Stimulated activated CD8-positive, alpha-beta memory T cell treated with anti-CD3 and anti-CD28 coated beads, Interleukin-7, amount 100 ng/mL, for 4 hours (primary cell): ENCODE measurements at regions not wholly inside any gene's neighbourhood (a gene's known extent, or its start where the extent isn't known, plus 50 kb on each side); places are given as distances from the start of the nearest gene placed in this dataset.
A peak's percentile ranks its signal among the peaks of the same experiment; 100 is the strongest.

ENCODE experiments used
- DNase-seq, 2 donors: peaks; one replicate each; pipeline ENCODE4 v3.0.0-alpha.2; 2020; ENCODE audit warnings: low read depth in 2 of 2

DNA sequence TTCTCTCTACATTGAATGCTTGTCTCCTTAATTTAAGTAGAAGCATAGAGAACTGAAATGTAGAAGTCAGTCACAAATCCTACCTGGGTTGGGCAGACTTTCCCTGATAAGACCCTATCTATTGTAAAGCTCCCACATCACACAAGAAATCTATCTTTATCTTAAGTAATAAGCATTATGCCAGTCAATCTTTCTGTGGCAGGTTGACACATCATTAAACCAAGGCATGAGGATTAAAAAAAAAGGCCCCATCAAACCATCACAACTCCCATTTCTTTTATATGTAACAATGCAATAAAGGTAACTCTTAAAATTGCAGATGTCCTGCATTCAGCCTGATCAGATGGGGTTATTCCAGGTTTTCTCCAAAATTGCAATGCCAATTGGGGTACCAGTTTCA is 311.8 kb downstream of the TOX3 start:
- no peak for DNase-seq

DNA sequence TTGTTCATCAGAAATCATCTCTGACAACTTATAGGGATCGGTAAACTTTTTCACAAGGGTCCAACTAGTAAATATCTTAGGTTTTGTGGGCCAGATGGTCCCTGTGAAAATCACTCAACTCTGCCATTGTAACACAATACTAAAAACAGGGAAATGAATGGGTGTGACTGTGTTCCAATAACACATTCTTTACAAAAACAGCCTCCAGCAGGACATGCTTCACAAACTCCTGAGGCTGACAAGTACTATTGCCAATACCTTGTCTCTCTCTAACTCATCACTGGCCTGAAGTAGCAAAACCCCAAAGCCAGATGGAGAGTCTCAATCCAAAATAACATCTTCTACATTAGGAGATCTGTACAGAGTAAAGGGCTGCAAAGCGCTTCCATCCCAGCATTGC is 312.3 kb downstream of the TOX3 start:
- no peak for DNase-seq

DNA sequence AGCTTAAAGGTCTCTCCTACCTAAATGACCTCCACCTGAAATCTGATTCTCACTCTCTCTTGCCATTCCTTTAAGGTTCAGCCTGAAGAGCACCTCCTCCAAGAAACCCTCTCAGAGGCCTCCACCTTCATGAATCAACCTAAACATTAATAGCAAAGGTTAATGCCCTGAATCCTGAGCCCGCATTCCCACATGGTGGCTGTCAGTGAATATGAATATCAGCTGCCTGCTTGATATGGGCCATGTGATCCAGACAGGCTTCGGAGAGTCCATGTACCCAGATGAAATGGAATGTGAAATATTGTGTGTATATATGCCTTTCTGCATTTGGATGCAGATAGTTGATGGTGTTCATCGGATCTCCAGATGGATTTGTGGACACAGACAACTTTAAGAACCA is 317.5 kb downstream of the TOX3 start:
- no peak for DNase-seq

DNA sequence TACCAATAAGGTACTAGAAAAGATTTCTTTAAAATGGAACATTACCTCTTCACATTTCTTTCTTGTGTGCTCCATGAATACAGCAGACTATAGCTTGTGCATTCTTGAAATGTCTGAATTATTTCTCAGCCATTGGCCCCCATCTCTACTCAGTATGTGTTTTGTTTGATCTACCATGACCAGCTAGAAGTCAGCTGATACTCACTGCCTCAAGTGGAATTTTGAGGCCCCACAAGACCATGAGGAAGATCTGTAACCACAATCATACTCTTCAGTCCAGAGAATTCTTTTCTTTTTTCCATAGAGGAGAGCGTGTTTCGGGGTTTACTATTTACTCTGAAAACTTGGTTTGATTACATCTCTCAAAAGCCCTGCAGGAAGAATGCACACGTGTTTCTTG is 319.1 kb downstream of the TOX3 start:
- DNase-seq: no peak

DNA sequence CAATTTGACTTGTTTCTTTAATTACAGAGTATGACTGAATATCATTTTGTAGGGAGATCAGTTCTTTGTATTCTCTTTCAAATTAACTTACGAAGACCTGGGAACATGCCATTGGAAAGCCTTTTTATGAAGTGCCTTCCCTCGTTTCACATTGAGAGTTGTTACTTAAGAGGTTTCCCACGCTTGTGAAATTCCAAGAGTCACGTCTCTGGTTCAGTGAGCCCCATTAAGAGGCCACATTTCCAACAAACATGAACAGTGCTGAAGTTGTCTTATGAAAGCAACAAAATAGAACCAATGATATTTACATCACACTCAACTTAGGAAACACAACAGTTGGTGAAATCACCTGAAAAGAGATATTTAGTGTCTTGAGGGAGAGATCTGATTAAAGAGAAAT is 334.1 kb downstream of the TOX3 start:
- DNase-seq: no peak

DNA sequence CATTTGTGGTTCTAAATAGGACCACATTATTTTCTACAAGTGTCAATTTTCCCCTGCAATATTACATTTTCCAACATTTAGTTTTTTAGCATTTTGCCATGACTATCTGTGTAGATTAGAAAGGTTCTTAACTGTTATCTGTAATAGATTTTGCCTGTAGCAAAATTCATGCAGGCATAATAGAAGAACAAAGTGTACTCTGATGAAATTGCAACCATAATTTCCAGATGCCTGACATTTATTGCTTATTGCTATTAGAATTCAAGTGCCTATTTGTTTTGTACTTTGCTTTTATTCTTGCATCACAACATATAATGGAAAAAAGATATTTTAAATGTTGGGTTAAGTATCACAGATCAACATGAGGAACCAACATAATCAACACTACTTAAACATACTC is 337.7 kb downstream of the TOX3 start:
- DNase-seq: no peak

DNA sequence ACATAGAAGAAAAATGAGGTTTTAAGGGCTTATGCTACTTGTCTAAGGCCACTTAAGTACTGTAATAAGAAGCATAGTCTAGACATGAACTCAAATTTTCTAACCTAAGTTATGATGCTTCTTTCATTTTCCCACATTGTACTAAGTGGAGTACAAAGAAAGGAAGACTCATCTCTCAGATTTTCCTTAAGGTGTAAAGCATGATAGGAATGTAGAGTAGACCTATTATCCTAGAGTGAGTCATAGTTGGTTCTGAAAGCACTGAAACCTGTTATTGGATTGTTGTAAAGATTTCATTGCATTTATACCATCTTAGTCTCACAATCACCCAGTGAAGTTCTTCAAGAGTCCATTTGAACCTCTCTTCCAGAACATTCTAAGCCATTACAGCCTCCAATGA is 343.8 kb downstream of the TOX3 start:
- DNase-seq: no peak

DNA sequence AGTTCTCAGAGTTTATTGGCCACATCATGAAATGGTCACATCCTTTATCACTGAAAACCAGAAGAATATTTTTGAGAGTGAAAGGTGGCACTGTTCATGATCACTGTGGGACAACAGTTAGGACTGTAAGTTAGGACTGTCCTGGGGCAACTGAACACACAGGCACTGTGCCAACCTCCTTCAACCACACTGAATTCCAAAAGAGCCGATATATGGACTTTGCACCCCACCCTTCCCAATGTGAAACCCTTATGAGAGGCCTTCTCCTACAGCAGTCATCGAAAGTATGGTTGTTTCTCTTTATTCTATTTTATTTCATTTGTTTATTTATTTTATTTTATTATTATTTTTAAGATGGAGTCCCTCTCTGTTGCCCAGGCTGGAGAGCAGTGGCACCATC is 353.5 kb downstream of the TOX3 start:
- DNase-seq: no peak

DNA sequence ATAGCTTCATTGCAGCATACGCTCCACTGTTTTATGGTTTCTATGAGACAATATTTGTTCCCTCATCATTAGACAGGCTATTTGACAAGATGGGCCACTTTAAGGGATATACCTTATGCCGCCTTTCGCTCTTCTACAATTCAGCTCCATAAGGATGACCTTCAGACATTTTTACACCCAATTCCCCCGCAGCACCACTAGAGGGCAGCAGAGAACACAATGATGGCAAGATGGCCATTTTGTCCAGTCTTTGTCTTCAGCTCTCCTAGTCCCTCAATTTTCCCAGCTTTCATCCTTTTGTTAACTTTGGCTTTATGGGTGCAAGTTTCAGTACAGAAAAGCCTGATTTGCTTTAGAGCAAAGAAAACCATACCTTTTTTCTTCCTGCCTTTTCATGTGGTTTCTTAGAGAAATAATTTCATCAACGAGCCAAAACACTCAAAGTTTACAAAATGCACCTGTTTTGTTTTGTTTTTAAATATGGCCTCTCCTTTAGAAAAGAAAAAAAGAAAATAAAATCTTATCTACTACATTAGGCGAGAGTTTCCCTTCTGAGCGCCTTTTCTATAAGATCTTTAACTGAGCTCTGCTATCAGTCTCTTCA is 355.3 kb downstream of the TOX3 start:
- DNase-seq: peak; percentile 16 to 17

DNA sequence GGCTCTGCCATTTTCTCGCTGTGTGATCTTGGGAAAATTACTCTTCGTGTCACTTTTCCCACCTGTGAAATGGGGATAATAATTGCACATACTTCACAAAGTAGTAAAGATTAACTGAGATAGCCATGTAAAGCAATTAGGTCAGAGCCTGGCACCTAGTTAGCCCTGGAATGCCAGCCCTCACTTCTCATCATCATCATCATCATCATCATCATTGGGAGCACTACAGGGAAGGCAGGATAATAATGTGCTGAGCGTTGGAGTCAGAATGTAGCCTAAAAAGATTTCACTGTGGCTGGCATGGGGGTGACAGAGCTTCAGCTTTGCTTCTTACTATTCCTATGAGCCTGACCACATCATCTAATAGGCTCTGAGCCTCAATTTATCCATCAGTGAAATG is 362.6 kb downstream of the TOX3 start:
- DNase-seq: no peak

DNA sequence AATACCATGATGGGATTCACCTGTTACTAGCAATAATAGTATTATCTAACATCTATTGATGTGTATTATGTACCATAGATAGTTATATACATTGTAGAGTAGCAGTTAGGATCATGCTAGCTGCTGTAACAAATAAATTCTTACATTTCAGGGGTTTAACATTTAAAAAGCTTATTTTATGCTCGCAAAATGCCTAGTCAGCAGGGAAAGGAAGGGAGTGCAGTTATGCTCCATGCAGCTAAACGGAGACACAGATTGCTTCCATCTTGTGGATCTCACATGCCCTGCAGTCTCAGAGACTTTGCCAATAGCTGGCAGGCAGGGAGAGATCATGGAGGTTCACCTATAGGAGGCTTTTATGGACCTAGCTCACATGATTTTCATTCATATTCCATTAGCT is 364.1 kb downstream of the TOX3 start:
- no peak for DNase-seq

DNA sequence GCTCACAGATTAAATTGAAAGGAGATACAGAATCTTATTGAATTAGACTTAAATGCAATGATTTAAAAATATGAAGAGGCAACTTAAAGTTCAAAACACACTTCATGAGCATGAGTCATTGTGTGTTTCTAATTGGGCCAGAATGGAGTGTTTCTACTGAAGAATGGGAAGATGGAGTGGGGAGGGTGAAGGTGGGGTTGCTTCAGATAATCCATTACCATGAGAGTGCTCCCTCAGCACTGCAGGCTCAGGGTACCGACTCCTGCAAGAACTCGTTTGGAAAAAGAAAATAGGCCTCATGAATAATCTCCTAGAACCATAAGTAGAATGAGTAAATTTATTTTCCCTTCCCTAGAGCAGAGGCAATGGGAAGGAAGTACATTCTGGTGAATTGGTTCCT is 372.8 kb downstream of the TOX3 start:
- DNase-seq: no peak

DNA sequence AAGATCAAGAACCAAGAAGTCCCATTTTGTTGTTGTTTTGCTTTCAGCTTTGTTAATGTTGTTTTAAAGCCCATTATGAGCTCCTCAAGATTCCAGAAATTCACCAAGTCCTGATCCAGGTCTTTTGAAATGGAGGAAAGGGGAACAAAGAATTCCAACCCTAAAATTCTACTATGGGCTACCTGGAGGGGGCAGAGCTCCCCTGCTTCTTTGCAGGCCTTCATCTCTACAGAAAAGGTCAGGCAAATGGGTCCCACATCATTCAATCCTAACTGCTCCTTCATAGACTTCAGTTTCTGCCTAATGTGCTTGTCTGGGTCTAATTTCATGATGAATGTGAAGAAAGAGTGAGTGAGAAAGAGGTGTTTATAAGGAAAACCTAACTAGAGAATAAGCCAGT is 375.5 kb downstream of the TOX3 start:
- no peak for DNase-seq

DNA sequence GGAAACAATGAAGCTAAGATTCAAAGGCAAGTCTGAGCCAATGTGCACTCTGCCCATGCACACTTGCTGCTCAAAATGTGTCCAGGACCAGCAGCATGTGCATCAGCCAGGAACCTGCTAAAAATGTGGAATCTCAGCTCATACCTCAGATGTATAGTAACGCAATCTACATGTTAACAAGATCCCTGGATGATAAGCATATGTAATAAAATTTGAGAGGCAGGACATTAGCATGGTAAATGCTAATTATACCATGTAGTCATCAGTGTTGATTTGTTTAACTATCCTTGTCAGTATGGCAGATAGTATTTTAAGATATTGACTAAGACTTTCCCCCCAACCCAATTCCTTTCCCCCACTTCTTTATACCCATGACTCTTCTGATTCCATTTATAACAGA is 379.6 kb downstream of the TOX3 start:
- DNase-seq: no peak

DNA sequence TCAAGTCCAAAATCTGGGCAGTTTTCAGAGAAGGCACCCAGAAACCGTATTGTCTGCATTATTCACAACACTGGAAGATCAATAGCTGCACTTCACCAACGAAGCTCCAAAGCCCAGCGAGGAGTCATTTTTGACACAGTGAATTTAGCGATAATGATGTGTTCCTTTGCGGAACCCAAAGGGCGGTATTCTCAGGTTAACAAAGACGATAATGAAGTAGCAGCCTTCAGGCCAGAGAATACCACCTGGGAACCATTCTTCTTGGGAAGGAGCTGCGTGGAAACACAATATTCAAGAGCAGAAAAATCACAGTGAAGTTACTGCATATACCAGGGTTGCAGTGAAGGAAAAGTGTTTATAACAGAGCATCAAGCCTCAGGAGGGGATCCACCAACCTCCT is 381.0 kb downstream of the TOX3 start:
- DNase-seq: no peak

DNA sequence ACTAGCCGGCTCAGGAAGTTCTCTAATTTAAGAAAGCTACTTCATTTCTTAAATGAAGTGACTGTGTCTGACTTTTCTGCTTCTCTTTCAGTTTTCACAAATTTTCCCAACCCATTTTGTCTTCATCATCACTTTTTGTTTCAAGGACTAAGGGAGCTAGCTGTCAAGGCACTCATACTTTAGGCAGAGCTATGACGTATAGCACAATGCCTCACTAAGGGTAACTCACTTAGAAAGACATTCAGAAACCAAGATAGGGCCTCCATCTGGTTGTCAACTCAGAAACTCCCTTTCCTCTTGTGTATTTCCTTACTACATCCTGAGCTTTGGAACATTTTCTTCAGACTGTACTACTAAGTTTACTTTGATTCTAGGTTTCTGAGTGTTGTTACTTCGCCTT is 397.9 kb downstream of the TOX3 start:
- no peak for DNase-seq

DNA sequence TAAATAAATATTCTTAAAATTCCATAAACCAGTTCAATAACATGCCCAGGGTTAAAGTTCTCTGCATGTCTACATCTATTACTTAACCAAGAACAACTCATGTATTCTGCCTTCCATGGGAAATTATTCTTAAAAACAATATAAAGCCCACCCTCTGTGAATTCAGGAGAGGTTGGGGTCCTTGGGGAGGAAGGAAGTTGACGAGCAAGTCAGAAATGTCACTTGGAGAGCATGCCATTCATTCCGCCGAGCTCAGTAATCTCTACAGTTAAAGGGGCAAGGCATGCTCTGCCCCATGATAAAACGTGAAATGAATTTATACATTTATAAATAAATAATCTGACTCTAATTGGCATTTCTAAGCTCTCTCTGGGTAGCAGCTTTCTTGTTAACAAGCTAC is 405.1 kb downstream of the TOX3 start:
- no peak for DNase-seq

DNA sequence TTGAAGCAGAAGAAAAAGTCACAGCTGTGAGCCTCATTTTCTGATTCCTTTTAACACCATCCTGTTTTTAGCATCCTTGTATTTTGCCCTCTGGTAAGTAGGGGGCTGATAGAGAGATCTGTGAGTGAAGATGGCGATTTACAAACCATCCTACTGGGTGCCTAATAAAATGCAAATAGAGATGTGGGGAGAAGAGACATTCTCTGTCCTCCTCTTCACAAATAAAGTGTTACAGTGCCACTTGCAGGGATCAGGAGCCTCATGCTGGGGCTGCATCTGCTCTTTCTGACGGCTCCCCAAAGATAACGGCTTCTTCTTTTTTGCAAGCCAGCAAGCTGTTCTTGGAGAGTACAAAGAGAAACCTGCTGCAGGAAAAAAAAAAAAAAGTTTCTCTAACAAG is 418.6 kb downstream of the TOX3 start:
- no peak for DNase-seq

DNA sequence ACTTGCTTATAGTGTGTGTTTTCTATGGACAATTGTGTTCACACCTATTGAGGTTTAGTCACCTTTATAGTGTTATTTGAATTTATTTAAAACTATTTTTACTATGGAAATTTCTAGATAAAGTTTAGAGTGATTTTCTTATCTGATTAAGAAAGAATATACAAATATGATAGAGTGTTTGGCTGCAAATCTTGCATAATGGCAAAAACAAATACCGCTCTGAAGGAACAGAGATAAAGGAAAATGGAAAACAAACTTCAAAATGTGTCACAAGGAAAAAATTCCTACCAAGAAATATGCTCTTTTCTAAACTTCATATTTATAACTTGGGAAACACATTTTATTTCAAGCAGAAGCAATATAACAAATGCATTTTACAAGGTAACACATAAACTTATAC is 423.1 kb downstream of the TOX3 start:
- DNase-seq: no peak

DNA sequence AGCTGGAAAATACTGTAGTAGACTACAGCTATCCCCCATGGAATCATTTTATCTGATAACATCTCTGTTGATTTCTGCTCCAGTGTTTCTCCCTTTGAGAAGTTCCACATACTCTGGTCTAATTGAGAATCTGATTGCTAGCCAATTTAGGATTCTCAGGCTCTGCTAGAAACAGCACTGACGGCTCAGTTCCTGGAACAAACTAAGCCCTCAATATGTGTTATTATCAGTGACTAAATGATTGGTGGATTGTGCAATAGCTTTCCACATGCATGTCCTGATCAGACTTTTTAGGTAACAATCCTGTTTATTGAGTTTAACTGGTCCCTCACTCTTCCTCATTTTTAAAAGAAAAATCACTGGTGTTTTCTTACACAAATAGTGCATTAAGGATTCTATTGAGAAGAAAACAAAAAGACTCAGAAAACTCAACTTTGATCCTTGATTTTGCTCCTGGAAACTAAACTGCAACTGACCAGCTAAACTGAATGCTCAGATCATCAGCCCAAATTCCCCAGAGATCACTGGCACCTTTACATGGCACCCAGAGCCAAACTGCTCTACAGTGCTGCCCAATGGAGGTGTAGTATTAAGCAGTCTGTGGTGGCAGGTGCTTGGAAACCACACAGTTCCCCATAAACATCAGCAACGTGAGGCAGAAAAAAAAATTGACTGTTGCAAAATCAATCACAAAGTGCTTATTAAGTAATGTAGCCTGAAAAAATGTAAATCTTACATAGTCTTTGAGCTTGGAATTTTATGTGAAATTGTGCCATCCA is 423.7 kb downstream of the TOX3 start:
- DNase-seq: no peak

DNA sequence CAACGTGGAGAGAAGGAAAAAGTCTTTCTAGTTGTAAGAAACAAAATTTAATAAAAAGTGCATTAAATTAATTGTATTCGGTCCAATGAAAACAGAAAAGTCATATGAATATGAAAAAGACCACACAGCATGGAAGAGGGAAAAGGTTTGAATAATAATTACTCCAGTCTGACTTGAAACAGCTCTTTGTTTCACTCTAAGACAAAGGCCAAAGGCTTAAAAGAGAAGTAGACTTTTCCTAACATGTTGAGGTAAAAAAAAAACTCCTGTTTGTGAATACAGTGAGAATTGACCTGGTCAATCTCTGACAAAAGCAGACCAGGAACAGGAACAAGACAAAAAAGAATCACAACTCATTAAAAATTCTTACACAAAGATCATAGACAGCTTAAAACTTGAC is 429.8 kb downstream of the TOX3 start:
- no peak for DNase-seq

DNA sequence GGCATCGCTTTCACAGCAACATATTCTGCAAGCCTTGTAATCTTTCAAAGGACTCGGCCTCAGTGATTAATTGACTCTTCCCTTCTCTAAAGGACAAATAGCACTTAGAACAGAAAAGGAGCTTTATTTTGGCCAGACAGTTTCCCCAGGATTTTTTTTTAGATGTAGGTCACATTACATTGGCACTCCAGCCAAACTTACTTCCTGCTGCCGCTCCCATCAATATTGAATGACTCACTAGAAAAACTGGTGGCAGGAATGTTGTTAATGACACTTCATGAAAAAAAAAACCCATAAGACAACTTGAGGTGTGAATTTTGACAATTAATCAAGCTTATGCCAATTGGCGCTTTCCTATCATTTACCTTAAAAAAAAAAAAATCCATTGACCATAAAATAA is 432.6 kb downstream of the TOX3 start:
- DNase-seq: no peak

DNA sequence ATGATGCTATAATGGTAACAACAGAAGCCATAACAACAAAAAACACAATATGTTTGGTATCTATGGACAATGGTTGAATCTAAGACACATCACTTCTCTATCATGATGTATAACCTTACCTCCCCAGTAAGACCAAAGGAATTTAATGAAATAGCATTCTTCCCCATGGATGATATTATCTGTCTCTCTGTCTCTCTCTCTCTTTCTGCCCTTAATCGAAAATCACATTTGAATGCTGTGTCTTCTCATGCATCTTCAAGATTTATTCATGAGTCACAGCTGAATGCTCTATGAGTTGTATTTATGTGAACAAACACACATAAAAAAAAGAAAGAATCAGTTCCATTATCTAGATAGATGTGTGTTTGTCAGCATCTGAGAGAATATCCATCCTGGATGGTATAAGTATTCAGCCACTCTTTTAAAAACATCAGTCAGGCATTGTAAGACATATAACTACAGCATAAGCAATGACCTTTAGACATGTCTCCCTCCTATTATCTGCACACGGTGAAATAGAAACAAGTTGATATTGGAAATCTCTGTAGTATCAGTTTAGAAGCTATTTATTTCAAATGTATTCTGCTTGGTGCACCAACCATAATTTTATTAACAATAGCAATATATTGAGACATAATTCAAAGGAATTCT is 433.3 kb downstream of the TOX3 start:
- DNase-seq: no peak
